HG03520 (cell line): ENCODE measurements at regions not wholly inside any gene's neighbourhood (a gene's known extent, or its start where the extent isn't known, plus 50 kb on each side); places are given as distances from the start of the nearest gene placed in this dataset.
"Not testable (repeated sequence)": the region's sequence is repeated elsewhere in the genome, so short reads cannot be mapped to it uniquely, and the experiment has no call there.

Experiments used
- ATAC-seq: cut with Tn5 transposase; IDR thresholded peaks from one replicate; pipeline ENCODE4 v1.9.1; 2021; ENCODE audit warnings: mild to moderate bottlenecking, moderate library complexity; ENCODE audit not compliant: unreplicated experiment

DNA sequence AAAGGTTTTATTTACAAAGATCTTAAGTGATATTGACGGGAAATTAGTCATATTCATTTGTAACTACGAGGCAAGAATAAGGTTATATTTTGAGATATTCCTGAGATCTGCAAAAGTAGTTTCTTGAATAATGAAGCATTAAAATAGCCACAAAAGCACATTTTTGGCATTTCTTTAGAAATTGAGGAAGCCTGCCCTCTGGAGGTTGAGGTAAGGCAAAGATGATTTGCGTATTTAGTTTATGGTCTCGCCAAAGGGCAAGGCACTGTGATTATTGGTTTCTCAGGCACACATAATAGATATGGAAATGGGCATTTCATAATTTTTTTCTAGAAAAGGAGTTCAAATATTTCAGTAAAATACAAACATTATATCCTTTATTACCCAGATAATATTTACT is 143.7 kb upstream of the RPRM start:
- ATAC-seq = no peak

DNA sequence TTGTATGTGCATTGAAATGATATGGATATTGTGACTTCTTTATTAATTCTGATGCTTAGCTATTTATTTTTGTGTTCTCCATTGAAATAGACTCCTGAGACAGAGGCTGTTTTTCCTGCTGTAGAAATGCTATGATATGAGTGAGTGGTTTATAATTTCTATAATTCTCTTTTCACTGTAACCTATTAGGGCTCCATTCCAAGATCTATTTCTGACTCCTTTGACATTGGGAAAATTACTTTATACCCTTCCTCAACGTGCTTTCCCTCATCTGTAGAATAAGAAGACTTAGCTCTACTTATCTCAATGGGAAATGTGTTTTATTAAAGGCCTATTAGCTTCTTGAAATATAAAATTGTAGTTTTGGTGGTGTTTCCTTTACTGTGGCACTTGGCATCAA is 144.5 kb upstream of the RPRM start:
- ATAC-seq = no peak

DNA sequence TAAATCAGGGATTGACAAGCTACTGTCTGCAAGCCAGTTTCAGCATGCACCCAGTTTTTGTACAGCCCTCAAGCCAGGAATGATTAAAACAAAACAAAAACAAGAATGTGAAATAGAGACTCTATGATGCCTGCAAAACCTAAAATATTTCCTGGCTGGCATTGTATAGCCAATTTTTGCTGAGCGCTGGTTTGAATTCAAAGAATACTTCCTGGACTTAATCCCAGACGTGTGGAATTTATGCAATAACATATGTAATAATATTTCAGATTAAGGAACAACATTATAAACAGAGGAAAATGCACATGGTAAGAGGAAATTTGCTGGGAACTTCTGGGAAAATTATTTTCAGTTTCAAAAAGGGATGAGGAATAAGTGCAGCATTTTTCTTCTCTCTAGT is 148.1 kb upstream of the RPRM start:
- no peak for ATAC-seq

DNA sequence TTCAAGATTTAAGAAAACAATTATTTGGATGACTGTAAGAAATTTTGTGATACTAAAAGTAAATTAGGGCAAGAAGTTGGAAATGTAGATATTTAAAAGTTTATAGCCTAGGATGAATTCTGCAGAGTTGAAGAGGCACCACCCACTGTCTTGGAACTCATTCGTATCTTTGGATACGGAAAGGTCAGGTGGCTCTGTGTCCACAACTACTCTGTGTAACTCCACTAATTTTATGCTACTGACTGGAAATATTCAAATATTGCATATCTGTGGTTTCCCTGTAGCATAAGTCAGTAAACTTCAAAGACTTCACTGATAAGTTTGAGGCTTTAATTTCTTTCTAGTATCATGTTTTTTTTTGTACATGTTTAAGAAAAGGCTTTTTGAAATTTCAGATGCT is 156.9 kb upstream of the RPRM start:
- ATAC-seq = no peak

DNA sequence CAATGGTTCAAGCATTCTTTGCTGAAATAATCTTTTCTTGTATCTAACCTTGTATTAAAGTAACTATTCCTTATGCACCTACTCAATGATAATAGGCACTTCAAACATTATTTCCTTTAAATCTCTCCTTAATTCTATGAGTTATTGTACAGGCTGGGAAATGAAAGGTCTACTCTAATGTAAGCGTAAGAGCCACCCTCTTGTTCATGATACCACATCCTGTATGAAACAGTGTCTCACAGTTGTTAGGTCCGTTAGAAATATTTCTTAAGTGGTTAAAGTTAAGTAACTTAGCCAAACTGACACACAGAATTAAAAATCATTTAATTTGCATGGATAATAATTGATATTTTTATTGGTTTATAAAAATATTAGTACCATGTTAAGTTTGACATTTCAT is 162.5 kb upstream of the RPRM start:
- no peak for ATAC-seq

DNA sequence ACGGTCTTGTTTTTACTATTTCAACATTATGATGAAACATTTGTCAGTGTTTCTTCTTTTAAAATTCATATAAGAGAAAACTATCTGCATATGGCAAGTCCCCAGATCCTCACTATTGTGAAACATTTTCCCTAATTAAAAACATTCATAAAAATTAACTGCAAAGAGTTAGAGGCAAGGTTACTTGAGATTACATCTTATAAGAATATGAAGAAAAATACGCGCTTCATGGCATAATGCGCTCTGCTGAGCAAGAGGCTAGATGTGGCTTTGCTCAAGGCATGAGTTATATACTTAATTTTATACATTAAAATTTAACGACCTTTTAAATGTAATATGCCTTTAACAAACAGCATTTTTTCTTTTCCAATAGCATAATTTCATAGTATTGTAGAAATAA is 166.4 kb upstream of the RPRM start:
- no peak for ATAC-seq

DNA sequence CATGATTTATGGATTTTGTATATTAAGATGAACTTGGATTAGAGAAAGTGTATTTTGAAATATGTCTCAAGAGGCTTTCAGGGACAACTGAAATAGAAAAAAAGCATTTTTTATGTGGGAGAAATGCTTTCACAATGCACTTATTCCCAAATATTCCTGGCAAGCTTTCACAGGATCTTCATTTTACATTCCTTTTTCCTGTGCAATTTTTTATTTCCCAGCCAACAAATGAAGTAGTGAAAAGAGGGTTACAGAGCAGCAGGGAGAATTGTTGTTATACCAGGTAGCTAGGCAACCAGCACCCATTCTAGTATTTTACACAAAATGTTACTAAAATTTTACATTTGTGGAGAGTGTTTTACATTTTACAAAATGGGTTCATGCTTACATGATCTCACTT is 167.0 kb upstream of the RPRM start:
- ATAC-seq = no peak

DNA sequence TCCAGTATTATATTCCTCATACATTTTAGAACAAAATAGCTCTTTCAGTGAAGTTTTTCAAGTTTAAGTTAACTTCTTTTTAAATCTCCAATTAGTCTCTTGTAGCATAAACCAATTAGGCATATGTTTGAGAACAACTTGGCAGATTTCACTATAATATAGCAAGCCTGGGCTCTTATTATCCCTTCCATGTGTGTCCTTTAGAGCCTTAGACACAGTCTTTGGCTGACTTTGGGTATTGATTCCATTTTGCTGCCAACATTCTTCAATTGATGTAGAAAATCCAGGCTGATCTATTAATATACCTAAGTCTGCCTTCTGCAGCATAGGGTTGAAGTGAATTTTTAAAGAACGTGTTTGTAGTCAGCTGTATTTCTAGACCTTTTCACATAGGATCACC is 179.1 kb upstream of the RPRM start:
- ATAC-seq = no peak

DNA sequence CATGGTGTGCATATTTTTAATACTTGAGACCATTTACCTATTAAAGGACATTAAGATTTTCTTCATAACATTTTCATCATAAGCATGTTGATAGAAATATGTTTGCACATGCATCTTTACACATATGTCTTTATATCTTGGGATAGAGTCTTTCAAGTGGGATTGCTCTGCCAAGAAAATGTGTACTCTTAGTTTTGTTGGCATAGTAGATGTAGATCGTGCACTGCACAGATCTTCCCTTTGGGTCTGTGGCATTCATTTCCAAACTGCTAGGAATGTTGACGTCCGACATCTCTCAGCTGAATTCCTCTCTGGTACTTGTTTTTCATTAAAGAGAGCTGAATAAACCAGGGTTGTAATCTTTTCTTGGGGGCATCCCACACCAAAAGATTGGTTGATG is 183.2 kb upstream of the RPRM start:
- no peak for ATAC-seq

DNA sequence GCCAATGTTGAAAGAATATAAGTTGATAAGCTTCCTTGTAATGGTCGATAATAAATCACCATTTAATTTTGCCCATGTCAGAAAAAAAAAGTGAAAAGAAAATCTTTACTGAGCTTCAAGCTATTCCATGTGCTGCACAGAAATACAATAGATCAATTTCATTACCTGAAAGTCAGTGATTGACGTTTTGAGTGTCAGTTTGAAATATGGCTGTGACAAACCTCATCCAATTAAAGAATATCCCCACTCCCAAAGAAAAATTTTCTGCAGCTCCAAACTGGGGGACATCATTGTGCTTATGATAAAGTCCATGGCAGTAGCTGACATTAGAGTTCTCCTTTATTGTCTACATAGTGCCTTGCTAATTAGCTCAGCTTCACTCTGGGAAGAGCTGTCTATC is 184.8 kb upstream of the RPRM start:
- no peak for ATAC-seq

DNA sequence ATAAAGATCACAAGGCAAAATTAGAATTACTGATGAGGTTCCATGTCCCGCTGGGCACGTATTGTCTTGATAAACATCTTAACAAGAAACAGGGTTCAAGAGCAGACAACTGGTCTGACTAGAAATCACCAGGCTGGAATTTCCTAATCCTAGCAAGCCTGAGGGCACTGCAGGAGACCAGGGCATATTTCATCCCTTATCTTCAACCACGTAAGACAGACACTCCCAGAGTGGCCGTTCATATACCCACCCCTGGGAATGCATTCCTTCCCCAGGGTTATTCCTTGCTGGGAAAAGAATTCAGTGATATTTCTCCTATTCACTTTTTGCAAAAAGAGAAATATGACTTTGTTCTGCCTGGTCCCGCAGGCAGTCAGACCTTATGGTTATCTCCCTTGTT is 185.4 kb upstream of the RPRM start:
- ATAC-seq = not testable (repeated sequence)

DNA sequence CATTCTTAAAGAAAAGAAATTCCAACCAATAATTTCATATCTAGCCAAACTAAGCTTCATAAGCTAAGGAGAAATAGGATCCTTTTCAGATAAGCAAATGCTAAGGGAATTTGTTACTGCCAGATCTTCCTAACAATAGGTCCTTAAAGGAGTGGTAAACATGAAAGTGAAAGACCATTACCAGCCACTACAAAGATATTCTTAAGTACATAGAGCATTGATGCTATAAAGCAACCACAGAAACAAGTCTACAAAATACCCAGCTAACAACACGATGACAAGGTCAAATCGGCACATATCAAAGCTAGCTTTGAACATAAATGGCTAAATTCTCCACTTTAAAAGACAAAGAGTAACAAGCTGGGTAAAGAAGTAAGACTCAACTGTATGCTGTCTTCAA is 188.9 kb upstream of the RPRM start:
- no peak for ATAC-seq

DNA sequence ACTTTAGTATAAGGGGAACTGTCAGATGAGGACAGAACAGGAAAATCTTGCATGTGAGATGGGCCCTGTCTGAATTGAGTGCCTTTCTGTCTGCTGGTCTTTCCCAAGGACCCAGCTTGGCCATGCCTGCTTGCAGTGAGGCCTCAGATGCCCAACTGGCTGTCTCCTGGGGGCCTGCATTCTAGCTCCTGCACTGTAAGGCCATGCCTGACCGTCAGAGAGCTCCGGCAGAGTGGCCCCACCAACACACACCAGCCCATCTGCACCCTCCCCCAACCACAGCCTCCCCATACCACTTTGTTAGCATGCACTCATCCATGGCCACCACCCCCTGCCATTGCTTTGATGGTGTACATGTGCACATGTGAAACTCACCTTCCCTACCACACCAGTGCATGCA is 190.4 kb upstream of the RPRM start:
- no peak for ATAC-seq

DNA sequence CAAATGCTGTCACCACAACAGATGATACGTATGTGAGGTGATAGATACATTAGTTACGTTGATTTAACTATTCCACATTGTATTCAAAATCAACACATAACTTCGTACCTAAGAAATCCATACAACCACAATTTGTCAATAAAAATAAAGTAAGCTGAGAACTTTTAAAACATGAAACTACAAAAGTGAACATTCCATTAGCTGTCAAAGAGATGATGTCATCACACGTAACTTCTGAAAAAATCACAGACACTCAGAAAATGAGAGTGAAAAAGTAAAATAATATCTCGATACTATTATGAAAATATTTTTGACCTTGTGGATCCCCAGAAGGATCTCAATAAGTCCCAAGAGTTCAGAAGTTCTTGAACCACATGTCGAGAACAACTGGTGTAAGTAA is 161.6 kb upstream of the GALNT13 start:
- ATAC-seq = no peak

DNA sequence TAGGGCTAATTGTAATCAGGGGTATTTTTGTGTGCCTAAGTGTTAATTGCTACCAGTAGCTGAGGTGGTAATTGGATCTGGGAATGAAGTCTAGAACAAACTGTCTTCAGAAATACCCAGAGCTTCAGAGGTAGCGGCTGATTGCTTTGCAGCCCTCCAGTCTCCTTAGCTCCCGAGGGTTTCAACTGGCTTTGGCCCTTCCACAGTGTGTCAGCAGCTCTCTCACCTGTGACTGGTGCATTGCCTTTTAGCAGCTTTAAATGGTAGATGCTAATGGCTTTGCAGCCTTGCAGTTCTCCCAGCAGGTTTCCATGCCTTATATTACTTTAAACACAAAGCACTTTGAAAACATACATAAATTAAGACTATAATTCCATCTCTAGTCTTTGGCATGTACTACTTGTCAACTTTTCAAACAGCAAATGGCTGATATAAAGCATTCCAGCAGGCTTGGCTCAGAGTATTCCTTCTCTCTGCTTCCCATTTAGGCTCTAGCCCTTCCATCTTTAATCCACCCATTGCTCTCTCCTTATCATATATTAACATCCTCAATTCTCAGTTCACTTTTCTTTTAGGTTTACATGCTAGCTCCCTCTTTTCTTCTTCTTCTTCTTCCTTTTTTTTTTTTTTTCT is 156.4 kb upstream of the GALNT13 start:
- no peak for ATAC-seq

DNA sequence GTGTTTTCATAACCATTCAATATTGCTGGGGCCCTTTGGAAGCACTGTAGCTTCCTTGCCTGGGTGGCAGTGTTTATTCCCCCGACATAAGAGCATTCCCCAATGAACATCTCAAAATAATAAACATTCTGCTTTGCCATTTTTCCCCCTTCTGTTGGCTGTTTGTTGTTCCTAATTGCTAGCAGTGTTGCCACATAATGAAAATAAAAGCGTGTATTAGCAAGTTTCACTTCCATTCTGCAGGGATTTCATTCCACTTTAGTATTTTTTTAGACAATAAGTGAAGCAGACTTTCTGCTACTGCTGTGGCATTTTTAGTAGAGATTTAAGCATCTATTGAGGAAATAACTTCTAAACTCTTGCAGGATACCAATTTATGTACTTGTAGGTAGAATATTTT is 154.7 kb upstream of the GALNT13 start:
- no peak for ATAC-seq

DNA sequence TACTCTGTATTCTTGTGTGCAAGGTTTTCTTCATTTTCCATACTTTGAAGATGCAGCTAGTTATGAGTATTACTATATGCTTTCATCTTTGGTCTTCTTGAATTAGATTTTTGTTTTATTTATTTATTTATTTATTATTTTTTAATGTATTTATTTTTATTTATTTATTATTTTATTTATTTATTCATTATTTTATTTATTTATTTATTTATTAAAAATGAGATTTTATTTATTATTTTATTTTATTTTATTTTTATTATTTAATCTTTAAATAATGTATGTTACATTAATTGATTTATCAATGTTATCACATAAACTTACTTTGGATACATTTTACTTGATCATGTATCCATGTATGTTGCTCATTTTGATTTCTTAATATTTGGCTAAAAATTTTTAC is 132.3 kb upstream of the GALNT13 start:
- ATAC-seq = no peak

DNA sequence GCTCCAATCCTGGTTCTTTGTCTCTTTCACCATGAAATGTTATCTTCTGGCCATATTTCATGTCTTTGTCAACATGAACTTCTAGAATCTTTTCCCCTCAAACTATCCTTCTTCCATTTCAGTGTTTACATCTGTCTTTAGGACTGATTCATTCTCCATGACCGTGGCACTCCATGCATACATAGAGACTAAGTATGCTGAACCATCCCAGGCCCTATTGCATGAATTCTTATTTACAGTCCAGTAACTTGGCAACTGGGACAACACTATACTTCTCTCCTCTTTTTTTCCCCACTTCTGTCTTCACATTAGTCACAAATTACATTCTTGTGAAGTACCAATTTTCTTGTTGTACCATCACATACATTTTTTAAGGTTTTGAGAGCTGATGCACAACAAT is 109.8 kb upstream of the GALNT13 start:
- ATAC-seq = no peak

DNA sequence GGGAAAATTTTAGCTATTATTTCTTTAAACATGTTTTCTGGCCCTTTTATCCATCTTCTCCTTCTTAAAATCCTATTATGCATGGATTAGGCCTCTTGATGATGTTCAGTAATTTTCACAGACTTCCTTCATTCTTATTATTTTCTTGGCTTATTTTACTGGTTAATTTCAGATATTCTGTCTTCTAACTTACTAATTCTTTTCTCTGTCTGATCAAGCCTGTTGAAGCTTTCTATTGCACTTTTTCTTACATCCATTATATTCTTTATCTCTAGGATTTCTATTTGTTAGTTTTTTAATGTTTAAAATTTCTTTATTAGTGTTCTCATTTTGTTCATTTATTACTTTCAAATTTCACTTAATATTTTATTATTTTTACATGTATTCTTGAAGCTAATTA is 105.3 kb upstream of the GALNT13 start:
- no peak for ATAC-seq

DNA sequence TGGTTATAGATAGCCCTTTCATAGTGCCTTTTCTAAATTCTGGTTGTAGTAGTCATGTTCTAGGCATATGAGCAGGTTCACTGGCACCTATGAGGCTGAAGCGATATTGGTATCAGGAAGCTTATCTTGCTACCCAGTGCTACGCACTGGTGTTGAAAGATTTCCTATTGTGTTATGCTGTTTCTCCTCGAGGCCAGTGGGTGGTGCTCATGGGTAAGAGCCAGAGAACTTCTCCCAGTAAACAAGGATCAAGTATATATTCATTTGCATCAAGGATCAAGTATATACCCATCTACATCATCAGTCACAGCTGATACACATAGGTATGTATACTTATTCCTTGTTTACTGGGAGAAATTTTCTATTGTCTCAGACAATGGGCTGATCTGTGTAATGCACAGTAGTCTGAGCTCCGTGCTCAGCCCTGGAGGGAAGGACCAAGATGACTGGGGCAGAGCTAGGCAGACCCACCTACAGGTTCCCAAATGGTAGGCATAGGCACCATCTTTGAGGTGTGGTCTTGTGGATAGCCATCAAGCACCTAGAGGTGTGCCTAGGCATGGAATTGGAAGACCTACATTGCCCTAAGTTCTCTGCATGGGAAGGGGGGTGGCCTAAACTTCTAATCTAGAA is 101.2 kb upstream of the GALNT13 start:
- ATAC-seq = no peak

DNA sequence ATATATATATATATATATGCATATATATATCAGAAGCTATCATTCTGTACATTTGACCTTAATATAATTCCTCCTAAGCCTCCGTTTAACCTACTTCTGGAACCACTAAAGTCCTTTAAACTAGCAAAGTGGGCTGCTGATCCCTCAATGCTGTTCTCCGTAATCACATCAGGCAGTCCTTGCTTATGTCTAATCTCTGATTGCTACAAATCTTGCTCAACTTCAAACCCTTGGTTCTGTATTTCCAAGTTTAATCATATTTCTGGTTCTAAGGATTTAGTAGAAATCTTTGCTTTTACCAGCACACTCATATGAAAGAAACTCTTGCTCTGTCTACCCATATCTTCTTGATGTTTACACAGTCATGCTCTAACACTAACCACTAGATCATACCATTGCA is 91.5 kb upstream of the GALNT13 start:
- no peak for ATAC-seq

DNA sequence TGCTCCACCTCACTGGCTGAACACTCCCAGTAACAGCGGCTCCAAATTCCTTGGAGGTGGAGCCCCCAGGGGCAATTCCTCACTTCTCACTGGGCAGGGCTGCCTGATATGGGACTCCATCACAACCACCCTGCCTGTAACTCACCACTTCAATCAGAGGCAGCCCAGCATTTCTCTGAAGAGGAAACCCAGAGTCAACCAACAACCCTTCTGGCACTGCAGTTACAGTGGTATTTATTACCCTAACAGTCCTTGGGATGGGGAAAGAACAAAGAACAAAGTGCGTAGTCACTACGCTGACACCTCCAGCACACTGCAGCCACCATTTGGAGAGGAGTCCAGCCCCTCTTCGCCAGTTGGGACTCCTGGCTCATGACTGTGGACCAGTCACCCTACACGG is 85.7 kb upstream of the GALNT13 start:
- ATAC-seq = no peak

DNA sequence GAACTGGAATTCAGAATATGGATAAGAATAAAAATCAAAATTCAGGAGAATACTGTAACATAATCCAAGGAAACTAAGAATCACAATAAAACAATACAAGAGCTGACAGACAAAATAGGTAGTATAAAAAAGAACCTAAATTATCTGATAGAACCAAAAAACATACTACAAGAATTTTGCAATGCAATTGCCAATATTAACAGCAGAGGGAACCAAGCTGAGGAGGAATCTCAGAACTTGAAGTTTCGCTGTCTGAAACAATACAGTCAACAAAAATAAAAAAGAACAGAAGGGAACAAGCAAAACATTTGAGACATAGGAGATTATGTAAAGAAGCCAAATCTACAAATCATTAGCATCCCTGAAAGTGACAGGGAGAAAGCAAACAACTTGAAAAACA is 84.1 kb upstream of the GALNT13 start:
- no peak for ATAC-seq
